NCI-H748 (cell line): ENCODE measurements at regions not wholly inside any gene's neighbourhood (a gene's known extent, or its start where the extent isn't known, plus 50 kb on each side); places are given as distances from the start of the nearest gene placed in this dataset.

Experiments
- DNase-seq: peaks from one replicate; lab custom pipeline; 2025; ENCODE audit not compliant: unreplicated experiment; lab: John Stamatoyannopoulos, UW

- DNase-seq: no peak
These were observed 956.6 kb downstream of the SQOR start for GRCh38 chr15:46591462-46591861.

GRCh38 chr15:46595016-46595415 is 960.2 kb downstream of the SQOR start:
- no peak for DNase-seq

GRCh38 chr15:46607077-46607476 is 972.2 kb downstream of the SQOR start:
- DNase-seq: no peak

- DNase-seq: no peak
These were observed 981.2 kb downstream of the SQOR start for GRCh38 chr15:46616033-46616432.

- no peak for DNase-seq
These were observed 982.7 kb downstream of the SQOR start for GRCh38 chr15:46617507-46617906.

- no peak for DNase-seq
These were observed 984.2 kb downstream of the SQOR start for GRCh38 chr15:46618984-46619383.

- DNase-seq: no peak
These were observed 985.7 kb downstream of the SQOR start for GRCh38 chr15:46620392-46621013.

DNA sequence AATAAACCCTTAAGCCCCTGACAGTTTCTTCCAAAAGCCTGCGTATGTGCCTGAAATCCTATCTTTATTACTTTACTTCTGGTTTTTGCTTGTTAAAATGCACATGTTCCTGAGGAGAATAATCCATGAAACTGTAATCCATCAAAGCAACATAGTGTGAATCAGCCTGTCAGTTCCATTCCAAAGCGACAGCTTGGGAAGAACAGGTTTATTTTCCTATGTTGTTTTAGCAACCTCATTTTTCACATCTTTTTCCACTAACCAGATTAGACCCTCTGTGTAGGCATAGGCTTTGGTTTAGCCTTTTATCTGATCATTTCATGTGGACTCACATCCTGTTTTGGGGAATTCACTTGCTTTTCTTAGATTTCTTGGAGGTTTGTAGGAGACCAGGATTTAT is 988.0 kb downstream of the SQOR start:
- DNase-seq: no peak

DNA sequence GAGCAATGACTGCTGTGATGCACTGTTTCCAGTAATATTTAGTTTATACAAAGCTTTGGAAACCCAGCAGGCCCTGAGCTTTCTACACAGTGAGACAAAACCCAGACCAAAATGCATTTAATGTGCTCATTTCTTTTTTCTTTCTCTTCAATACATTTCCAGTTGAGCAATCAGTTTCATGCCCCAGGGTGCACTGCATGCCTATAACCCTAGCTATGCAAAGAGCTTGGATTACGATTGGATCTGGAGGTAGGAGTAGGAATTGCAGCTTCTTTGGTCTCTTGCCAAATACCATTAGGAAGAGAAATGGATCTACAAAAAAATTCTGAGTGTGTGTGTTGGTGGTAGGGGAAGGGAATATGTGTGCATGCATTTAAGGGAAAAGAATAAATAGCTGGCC is 1001.4 kb downstream of the SQOR start:
- no peak for DNase-seq

- DNase-seq: no peak
These were observed 1010.0 kb downstream of the SQOR start for GRCh38 chr15:46644501-46645481.

GRCh38 chr15:46646490-46646889 is 1011.7 kb downstream of the SQOR start:
- DNase-seq: no peak

DNA sequence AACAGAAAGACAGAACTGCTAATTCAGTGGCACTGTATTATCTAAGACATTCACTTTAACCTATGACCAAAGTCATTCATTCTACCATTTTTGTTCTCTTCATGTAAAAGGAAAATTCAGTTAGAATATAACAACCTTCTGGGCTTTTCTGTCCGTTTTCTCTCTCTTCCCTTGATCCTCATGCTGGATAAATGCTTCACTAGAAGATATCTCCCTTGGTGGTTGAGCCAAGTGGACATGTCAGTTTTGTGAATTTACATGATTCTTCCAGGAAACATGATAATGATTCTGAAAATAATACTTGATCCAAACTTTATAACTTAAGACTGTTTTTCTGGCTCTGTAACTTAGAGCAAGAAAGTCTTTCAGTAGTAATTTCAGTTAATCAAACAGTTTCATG is 1012.2 kb downstream of the SQOR start:
- no peak for DNase-seq

GRCh38 chr15:46652266-46652665 is 1017.4 kb downstream of the SQOR start:
- DNase-seq: peak; percentile 36

DNA sequence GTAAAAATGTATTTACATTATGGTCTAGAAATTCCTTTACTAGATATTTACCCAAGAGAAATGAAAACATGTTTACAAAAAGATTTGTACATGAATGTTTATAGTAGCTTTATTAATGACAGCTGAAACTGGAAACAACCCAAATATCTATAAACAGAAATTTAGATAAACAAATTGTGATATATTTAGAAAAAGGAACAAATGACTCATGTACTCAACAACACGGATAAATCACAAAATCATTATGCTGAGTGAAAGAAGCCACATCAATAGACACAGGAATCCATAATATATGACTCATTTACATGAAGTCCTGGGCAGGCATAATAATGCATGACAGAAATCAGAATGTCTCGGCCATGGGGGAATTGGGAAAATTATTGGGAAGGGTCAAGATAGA is 1020.2 kb downstream of the SQOR start:
- DNase-seq: no peak

DNA sequence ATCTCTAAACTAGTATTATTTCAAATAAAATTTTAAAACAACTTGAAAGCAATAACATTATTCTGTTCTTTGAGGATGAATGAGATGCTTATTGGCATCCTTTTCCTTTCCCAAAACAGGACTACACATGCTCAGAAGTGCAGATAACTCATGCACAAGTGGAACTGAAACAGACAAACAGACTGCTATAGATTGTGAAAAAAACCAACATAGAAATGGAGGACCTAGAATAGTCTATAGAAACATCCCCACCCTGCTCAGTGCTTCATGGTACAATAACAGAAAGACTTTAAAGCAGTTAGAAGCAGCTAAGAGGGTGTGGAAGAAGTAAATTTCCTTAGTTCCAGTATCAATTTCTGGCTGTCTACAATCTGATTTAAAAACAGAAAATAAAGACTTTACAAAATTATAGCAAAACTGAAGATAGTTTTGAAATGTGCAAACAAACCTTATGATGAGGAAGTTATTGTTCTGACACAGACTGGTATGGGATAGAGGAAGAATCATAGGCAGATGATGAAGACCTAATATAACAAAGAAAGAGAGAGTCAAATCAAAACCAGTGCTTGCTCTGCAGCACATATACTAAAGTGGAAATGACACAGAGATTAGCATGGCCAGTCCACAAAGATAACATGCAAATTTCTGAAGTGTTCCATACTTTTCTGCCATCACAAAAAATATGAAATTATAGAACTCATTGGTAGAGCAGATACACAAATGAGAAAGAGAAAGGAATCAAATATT is 1025.4 kb downstream of the SQOR start:
- no peak for DNase-seq

- no peak for DNase-seq
These were observed 1035.4 kb downstream of the SQOR start for GRCh38 chr15:46670258-46670657.

- DNase-seq: no peak
These were observed 1036.5 kb downstream of the SQOR start for GRCh38 chr15:46671336-46671735.

DNA sequence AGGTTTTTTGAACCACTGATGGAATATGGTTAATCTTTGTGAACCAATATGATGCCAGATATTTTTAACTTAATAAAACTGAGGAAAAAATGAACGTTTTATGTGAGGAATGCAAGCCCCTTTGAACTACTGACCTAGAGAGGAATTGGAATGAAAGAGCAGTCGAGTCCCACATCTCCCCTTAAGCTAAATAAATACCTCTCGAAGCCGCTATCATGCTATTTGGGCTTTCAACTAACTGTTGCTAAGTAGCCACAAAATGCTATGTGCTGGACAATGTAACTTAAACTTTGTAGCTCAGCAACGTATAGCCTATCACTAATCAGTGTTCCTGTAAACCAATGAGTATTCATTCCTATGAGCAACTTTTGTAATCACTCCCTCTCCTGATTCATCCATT is 1037.2 kb downstream of the SQOR start:
- DNase-seq: no peak

GRCh38 chr15:46676233-46677206 is 1040.8 kb upstream of the SEMA6D start:
- peak; percentile 80 for DNase-seq

GRCh38 chr15:46677491-46677890 is 1039.8 kb upstream of the SEMA6D start:
- DNase-seq: no peak
